ENCODE measurements at regions not wholly inside any gene's neighbourhood (a gene's known extent, or its start where the extent isn't known, plus 50 kb on each side); places are given as distances from the start of the nearest gene placed in this dataset.

DNA sequence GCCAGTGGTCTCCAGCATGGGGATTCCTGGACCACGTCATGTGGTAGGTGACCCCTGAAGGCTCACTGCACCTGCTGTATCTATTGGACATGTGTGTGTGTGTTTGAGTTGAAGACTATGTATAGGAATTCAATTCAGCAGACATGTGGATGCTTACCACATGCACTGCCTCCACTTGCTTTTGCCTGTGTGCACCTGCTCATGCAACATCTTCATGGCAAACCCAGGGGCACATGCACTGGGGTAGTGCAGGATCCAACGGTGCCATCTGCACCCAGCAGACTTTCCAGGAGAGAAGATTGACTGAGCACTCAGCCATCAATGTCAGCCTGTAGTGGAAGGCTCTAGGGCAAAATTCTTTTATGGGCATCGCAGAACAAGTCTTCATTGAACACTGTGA, 299.4 kb downstream of the CDH26 start:
- H3K9ac ChIP-seq (ENCODE audit: low read length in 5 of 5): no peak overlapping the region
- H3K4me1 ChIP-seq (ENCODE audit: control insufficient read depth in 5 of 5, insufficient read depth in 5 of 5, low read length in 5 of 5): peaks cover 2 to 10% (median 8%) of the 10 kb centered on the region in 5 donors
- no peak overlapping the region for H3K27ac ChIP-seq (ENCODE audit: low read depth, low read length)
- peaks cover 0 to 11% (median 0%) of the 10 kb centered on the region in 5 donors for H3K27me3 ChIP-seq (ENCODE audit: control insufficient read depth in 5 of 5, insufficient read depth in 4 of 5, low read length in 5 of 5)
- no peaks in the 10 kb centered on the region for H3K36me3 ChIP-seq (ENCODE audit: control insufficient read depth in 5 of 5, insufficient read depth in 5 of 5, low read length in 5 of 5)
- H3K4me3 ChIP-seq (ENCODE audit: low read depth in 1 of 5, low read length in 5 of 5): no peak overlapping the region
- no peaks in the 10 kb centered on the region for H3K9me3 ChIP-seq (ENCODE audit: control insufficient read depth in 5 of 5, low read length in 5 of 5)

DNA sequence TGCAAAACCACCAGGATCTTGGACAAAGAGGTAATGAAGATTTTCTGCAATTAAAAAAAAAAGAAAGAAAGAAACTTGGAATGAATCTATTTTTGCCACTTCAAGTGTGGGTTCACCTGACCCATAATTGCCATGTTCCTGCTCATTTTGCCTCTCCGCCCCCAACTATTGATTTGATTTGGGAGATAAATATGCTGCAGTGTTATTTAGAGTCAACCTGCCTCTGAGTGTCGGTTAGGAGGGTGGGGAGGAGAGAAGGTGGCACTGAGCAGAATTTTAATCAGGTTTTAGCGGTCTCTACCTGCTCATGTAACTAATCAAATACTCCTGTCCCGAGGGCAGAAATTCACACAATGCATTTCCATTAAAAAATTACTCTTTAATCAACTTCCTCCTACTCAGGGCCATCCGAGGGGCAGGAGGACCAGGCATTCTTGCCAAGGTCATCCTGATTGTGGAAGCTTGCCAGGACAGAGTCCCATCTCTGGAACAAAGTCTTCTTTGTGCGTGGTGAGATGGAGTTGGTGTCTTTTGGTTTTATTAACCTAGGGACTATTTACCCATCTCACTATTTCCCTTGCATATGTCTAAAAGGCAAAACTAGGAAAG, 300.1 kb downstream of the CDH26 start:
- Histone ChIP-seq H3K36me3 (ENCODE audit: control insufficient read depth in 5 of 5, insufficient read depth in 5 of 5, low read length in 5 of 5) (no peaks in the 10 kb centered on the region), H3K9me3 (ENCODE audit: control insufficient read depth in 5 of 5, low read length in 5 of 5) (no peaks in the 10 kb centered on the region), H3K27ac (ENCODE audit: low read depth, low read length) (no peak overlapping the region), H3K4me1 (ENCODE audit: control insufficient read depth in 5 of 5, insufficient read depth in 5 of 5, low read length in 5 of 5) (peaks cover 2 to 10% (median 8%) of the 10 kb centered on the region in 5 donors), H3K27me3 (ENCODE audit: control insufficient read depth in 5 of 5, insufficient read depth in 4 of 5, low read length in 5 of 5) (peaks cover 0 to 11% (median 0%) of the 10 kb centered on the region in 5 donors), H3K9ac (ENCODE audit: low read length in 5 of 5) (no peak overlapping the region), H3K4me3 (ENCODE audit: low read depth in 1 of 5, low read length in 5 of 5) (no peak overlapping the region)

DNA sequence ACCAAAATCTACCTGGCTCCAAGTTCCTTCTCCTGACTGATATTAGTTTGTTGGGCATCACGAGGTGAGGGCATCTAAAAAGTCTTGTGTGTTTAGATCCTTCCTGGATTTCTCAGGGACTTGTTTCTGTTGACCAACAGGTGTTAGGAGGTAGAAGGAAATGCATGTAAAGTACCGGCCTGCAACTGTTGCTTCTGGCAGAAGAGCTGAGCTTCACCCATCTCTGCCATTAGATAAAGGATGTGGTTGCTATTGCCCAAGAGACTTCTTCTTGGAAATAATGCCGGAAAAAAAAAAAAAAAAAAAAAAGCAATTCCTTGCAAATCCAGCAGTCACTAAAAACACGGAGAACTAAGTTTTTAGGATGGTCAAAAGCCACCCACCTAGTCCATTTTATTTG, 303.1 kb downstream of the CDH26 start:
- no peaks in the 10 kb centered on the region for H3K4me1 ChIP-seq (ENCODE audit: control insufficient read depth in 5 of 5, insufficient read depth in 5 of 5, low read length in 5 of 5)
- H3K9ac ChIP-seq (ENCODE audit: low read length in 5 of 5): no peak overlapping the region
- no peaks in the 10 kb centered on the region for H3K36me3 ChIP-seq (ENCODE audit: control insufficient read depth in 5 of 5, insufficient read depth in 5 of 5, low read length in 5 of 5)
- peaks cover 0 to 17% (median under 1%) of the 10 kb centered on the region in 5 donors for H3K27me3 ChIP-seq (ENCODE audit: control insufficient read depth in 5 of 5, insufficient read depth in 4 of 5, low read length in 5 of 5)
- no peaks in the 10 kb centered on the region for H3K9me3 ChIP-seq (ENCODE audit: control insufficient read depth in 5 of 5, low read length in 5 of 5)
- H3K4me3 ChIP-seq (ENCODE audit: low read depth in 1 of 5, low read length in 5 of 5): no peak overlapping the region
- H3K27ac ChIP-seq (ENCODE audit: low read depth, low read length): no peak overlapping the region

DNA sequence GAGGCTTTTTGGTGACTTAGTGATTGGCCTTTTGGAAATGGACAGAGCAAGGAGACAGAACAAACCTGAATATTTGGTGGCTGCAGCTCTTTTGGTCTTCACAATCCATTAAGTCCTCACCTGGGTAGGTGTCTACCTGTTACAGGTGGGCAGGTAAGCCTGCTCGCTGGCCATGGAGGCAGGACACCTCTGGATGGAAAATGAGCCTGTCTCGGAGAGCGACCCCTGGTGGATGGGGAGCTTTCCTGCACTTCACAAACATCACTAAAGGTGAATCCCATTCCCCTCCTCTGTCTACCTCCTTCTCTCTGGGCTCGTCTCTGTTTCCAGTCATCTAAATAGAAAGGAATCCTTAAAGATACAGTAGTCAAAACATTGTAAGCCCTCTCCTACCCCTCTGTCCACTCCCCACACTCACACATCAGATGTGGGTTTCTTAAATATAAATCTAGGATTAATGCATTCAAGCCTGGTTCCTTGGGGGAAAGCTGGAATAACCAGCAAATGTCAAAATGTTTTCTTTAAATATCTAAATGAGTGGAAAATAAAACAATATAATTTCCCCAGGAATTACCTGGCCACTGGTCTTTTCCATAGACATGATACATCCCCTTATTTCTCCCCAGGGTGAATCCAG, 304.9 kb downstream of the CDH26 start:
- Histone ChIP-seq H3K9me3 (ENCODE audit: control insufficient read depth in 5 of 5, low read length in 5 of 5) (no peaks in the 10 kb centered on the region), H3K4me3 (ENCODE audit: low read depth in 1 of 5, low read length in 5 of 5) (no peak overlapping the region), H3K9ac (ENCODE audit: low read length in 5 of 5) (no peak overlapping the region), H3K27ac (ENCODE audit: low read depth, low read length) (no peak overlapping the region), H3K36me3 (ENCODE audit: control insufficient read depth in 5 of 5, insufficient read depth in 5 of 5, low read length in 5 of 5) (no peaks in the 10 kb centered on the region), H3K4me1 (ENCODE audit: control insufficient read depth in 5 of 5, insufficient read depth in 5 of 5, low read length in 5 of 5) (no peaks in the 10 kb centered on the region), H3K27me3 (ENCODE audit: control insufficient read depth in 5 of 5, insufficient read depth in 4 of 5, low read length in 5 of 5) (peaks cover 0 to 17% (median 5%) of the 10 kb centered on the region in 5 donors)

DNA sequence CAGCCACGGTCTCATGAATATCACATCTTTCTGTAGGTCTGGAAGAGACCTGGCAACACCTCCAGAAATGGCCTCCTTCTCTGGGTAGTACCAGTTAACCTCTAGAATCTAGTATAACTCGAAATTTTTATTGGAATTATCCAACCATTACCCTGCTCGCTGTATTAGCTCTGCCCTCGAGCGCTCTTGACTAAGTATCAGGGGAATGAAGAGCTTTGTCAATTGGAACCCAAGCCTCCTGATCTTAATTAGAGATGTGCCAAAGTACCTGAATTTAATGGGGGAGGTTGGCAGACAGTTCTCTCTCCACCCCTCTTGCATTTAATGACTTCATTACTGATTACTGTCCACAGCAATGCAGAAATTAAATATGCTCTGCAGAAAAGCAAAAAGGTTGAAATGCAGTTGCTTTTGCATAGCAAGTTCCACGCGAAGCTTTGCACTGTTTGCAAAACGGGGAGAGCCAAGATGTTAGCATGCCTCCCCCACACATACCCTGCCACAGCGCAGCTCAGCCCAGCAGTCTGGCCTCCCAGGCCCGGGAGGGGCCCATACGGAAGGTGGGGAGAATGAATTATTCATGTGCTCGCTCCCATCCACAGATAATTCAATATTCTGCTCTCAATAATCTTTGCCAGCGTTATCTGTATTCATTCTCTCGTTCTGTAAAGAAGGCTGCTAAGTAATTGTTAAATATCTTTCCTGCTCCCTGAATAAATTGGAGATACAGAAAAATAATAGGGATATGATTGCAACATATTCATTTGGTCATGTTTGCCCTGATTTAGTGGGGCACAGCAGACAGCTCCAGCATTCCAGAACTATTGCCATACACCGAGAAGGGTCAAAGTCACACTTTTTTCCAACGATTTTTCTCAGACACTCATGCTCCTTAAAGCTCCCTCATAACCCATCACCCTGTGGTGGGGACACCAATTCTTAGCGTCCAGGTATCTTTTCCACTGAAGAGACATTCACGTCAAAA, 305.8 kb downstream of the CDH26 start:
- H3K4me3 ChIP-seq (ENCODE audit: low read depth in 1 of 5, low read length in 5 of 5): no peak overlapping the region
- H3K27ac ChIP-seq (ENCODE audit: low read depth, low read length): no peak overlapping the region
- H3K36me3 ChIP-seq (ENCODE audit: control insufficient read depth in 5 of 5, insufficient read depth in 5 of 5, low read length in 5 of 5): no peaks in the 10 kb centered on the region
- no peak overlapping the region for H3K9ac ChIP-seq (ENCODE audit: low read length in 5 of 5)
- H3K9me3 ChIP-seq (ENCODE audit: control insufficient read depth in 5 of 5, low read length in 5 of 5): no peaks in the 10 kb centered on the region
- H3K27me3 ChIP-seq (ENCODE audit: control insufficient read depth in 5 of 5, insufficient read depth in 4 of 5, low read length in 5 of 5): peaks cover 0 to 17% (median 5%) of the 10 kb centered on the region in 5 donors
- no peaks in the 10 kb centered on the region for H3K4me1 ChIP-seq (ENCODE audit: control insufficient read depth in 5 of 5, insufficient read depth in 5 of 5, low read length in 5 of 5)

DNA sequence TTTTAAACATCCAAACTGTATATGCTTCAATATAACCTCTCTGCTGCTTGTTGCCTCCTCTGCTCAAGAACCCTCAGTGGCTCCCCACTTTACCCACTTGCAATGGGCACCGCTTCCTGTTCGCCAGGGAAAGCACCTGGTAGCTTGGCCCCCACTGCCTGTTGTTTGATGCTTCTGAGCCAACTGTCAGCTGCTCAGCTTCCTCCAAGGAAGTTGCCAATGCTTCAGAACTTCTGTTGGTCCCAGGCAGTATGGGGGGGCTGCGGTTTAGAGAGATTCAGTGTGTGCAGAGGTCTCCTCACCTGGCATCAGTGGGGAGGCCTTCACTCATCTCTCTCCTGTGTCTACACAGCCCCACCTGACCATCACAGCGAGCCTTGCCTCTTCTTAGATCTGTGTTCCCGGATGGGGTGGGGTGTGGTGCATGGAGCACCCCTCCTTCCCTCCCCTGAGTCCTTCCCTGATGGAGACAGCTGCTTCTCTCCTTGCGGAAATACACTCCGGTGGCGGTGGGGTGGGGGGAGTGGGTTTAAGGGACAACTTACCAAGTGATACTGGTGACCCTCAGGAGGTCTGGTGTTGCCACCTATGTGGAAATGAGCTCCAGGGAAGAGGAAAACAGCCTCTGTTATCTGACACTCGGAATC, 308.1 kb downstream of the CDH26 start:
- Histone ChIP-seq H3K4me1 (ENCODE audit: control insufficient read depth in 5 of 5, insufficient read depth in 5 of 5, low read length in 5 of 5) (no peaks in the 10 kb centered on the region), H3K9ac (ENCODE audit: low read length in 5 of 5) (no peak overlapping the region), H3K4me3 (ENCODE audit: low read depth in 1 of 5, low read length in 5 of 5) (no peak overlapping the region), H3K27ac (ENCODE audit: low read depth, low read length) (no peak overlapping the region), H3K27me3 (ENCODE audit: control insufficient read depth in 5 of 5, insufficient read depth in 4 of 5, low read length in 5 of 5) (peaks cover 0 to 16% (median 3%) of the 10 kb centered on the region in 5 donors), H3K36me3 (ENCODE audit: control insufficient read depth in 5 of 5, insufficient read depth in 5 of 5, low read length in 5 of 5) (no peaks in the 10 kb centered on the region), H3K9me3 (ENCODE audit: control insufficient read depth in 5 of 5, low read length in 5 of 5) (no peaks in the 10 kb centered on the region)

DNA sequence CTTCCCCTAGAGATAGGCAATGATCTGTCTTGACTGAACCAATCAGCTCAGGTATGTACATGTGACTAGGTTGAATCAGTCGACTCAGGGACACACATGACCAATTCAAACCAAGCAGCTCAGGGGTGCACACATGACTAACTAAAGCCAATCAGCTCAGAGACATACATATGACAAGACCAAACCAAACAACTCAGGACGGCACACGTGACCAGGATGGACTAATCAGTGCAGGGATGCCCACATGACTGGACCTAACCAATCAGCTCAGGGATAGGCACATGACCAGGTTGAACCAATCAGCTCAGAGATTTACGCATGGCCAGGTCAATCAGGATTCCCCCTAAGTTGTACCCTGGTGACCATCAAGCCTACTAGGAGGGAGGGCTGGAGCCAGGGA, 310.3 kb downstream of the CDH26 start:
- Histone ChIP-seq H3K4me1 (ENCODE audit: control insufficient read depth in 5 of 5, insufficient read depth in 5 of 5, low read length in 5 of 5) (no peaks in the 10 kb centered on the region), H3K36me3 (ENCODE audit: control insufficient read depth in 5 of 5, insufficient read depth in 5 of 5, low read length in 5 of 5) (no peaks in the 10 kb centered on the region)

DNA sequence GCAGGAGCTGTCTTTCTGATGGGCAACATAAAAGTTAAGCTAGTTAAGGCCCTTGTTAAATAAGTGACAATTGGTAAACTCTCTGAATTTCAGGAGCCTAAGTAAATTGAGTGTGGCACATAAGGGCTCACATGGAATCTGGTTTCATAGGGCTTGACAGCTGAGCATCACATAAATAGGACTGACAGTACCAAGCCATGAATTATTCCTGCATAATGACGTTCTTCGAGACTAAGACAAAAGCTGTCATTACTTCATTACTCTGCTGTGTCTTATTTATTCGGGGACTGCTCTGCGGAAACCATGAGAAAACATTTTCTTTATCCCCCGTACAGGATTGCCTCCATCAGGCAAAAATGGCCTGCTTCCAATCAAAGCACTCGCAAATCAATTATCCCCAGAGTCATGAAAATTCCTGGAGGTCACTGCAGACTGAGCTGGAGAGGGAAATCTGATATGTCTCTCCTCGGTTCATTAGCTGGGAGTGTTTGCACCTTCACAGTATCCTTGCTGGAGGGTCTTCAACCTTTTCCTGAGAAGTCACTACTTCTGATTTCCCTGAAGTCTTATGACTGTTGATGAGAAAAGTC, 311.4 kb downstream of the CDH26 start:
- H3K27ac ChIP-seq (ENCODE audit: low read depth, low read length): no peak overlapping the region
- H3K4me1 ChIP-seq (ENCODE audit: control insufficient read depth in 5 of 5, insufficient read depth in 5 of 5, low read length in 5 of 5): no peaks in the 10 kb centered on the region
- no peaks in the 10 kb centered on the region for H3K36me3 ChIP-seq (ENCODE audit: control insufficient read depth in 5 of 5, insufficient read depth in 5 of 5, low read length in 5 of 5)
- H3K4me3 ChIP-seq (ENCODE audit: low read depth in 1 of 5, low read length in 5 of 5): no peak overlapping the region
- peaks cover 2 to 16% (median 7%) of the 10 kb centered on the region in 5 donors for H3K27me3 ChIP-seq (ENCODE audit: control insufficient read depth in 5 of 5, insufficient read depth in 4 of 5, low read length in 5 of 5)
- H3K9ac ChIP-seq (ENCODE audit: low read length in 5 of 5): no peak overlapping the region
- H3K9me3 ChIP-seq (ENCODE audit: control insufficient read depth in 5 of 5, low read length in 5 of 5): no peaks in the 10 kb centered on the region

More for the DNA sequence above, 310.3 kb downstream of the CDH26 start:
- Histone ChIP-seq H3K27me3 (ENCODE audit: control insufficient read depth in 5 of 5, insufficient read depth in 4 of 5, low read length in 5 of 5) (peaks cover 0 to 16% (median 4%) of the 10 kb centered on the region in 5 donors), H3K4me3 (ENCODE audit: low read depth in 1 of 5, low read length in 5 of 5) (no peak overlapping the region), H3K9me3 (ENCODE audit: control insufficient read depth in 5 of 5, low read length in 5 of 5) (no peaks in the 10 kb centered on the region), H3K9ac (ENCODE audit: low read length in 5 of 5) (no peak overlapping the region), H3K27ac (ENCODE audit: low read depth, low read length) (no peak overlapping the region)

DNA sequence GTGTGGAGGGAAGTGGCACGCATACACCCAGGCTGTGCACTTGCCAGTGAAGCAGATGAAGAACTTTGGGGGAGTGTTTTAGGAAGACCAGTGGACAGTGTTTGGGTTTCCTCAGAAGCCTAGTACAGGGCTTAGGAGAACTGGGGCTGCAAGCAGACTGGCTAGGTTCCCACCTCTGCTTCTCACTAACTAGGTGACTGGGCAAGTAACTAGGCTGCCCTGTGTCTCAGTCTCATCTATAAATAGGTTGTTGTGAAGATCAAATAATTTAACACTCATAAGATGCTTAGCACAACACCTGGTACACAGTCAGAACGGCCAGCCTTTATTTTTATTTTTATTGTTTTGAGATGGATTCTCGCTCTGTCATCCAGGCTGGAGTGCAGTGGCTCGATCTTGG, 312.1 kb downstream of the CDH26 start:
- peaks cover 2 to 16% (median 7%) of the 10 kb centered on the region in 5 donors for H3K27me3 ChIP-seq (ENCODE audit: control insufficient read depth in 5 of 5, insufficient read depth in 4 of 5, low read length in 5 of 5)
- no peaks in the 10 kb centered on the region for H3K9me3 ChIP-seq (ENCODE audit: control insufficient read depth in 5 of 5, low read length in 5 of 5)
- no peaks in the 10 kb centered on the region for H3K4me1 ChIP-seq (ENCODE audit: control insufficient read depth in 5 of 5, insufficient read depth in 5 of 5, low read length in 5 of 5)
- no peaks in the 10 kb centered on the region for H3K36me3 ChIP-seq (ENCODE audit: control insufficient read depth in 5 of 5, insufficient read depth in 5 of 5, low read length in 5 of 5)
- H3K27ac ChIP-seq (ENCODE audit: low read depth, low read length): no peak overlapping the region
- H3K9ac ChIP-seq (ENCODE audit: low read length in 5 of 5): no peak overlapping the region
- no peak overlapping the region for H3K4me3 ChIP-seq (ENCODE audit: low read depth in 1 of 5, low read length in 5 of 5)
